NCI-H82 treated with DMSO at 0.1 percent for 48 hours (cell line): ENCODE measurements at regions not wholly inside any gene's neighbourhood (a gene's known extent, or its start where the extent isn't known, plus 50 kb on each side); places are given as distances from the start of the nearest gene placed in this dataset.
"Not testable (repeated sequence)": the region's sequence is repeated elsewhere in the genome, so short reads cannot be mapped to it uniquely, and the experiment has no call there.

Experiments
- DNase-seq: peaks from one replicate; lab custom pipeline; 2025; ENCODE audit not compliant: unreplicated experiment; lab: John Stamatoyannopoulos, UW

DNA sequence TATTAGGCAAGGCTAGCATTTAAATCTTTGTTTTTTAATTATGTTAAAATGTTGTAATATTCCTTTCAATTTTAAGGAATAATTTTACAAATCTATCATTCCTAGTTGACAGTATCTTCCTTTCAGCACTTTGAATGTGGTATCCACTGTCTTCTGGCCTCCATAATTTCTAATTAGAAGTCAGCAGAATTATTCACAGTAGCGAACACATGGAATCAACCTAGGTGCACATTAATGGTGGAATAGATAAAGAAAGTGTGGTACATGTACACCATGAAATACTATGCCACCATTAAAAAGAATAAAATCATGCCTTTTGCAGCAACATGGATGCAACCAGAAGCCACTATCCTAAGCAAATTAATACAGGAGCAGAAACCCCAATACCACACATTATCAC is 1887.8 kb downstream of the PCDH7 start:
- DNase-seq = no peak

- DNase-seq = no peak
These were observed 1904.9 kb downstream of the PCDH7 start for GRCh38 chr4:32624943-32625603.

- DNase-seq = no peak
These were observed 1905.6 kb downstream of the PCDH7 start for GRCh38 chr4:32625687-32626337.

GRCh38 chr4:32631831-32632230 is 1911.7 kb downstream of the PCDH7 start:
- no peak for DNase-seq

DNA sequence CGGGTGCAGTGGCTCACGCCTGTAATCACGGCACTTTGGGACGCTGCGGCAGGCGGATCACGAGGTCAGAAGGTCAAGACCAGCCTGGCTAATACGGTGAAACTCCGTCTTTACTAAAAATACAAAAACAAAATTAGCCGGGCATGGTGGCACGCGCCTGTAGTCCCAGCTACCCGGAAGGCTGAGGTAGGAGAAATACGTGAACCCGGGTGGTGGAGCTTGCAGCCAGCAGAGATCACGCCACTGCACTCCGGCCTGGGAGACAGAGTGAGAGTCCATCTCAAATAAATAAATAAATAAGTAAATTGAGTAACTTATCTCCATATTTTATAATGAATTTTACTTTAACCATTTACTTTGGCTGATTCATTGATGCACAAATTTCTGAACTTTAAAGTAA is 1913.3 kb downstream of the PCDH7 start:
- no peak for DNase-seq

GRCh38 chr4:32645653-32646052 is 1925.5 kb downstream of the PCDH7 start:
- DNase-seq = no peak

DNA sequence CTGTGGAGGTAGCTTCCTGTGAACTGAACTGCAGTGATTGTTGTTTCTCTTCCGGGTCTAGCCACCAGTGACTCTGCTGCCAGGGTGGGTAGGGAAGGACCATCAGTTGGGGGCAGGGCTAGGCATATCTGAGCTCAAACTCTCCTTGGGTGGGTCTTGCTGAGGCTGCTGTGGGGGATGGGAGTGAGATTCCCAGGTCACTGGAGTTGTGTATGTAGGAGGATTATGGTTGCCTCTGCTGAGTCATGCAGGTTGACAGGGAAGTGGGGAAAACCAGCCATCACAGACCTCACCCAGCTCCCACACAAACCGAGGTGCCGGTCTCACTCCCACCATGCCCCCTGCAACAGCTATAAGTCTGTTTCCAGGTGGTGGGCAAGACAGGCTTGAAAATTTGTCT is 1937.8 kb downstream of the PCDH7 start:
- no peak for DNase-seq

- no peak for DNase-seq
These were observed 1941.1 kb downstream of the PCDH7 start for GRCh38 chr4:32661229-32661628.

DNA sequence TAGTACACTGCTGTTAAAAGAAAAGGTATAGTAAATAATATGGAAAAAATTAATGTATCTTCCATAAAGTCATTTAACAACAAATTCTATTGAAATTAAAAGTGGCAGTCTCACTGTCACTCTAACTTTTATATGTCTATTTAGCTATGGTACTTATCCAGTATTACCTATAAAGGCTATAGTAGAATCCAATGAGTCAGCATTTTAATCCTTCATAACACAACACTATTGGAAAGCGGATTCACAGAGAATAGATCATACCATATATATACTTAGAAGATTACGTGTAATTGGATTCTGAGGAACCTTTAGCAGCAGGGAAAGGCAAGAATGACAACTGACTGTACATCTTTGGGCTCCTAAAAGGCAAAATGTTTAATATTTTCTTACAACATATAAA is 1942.6 kb downstream of the PCDH7 start:
- no peak for DNase-seq

DNA sequence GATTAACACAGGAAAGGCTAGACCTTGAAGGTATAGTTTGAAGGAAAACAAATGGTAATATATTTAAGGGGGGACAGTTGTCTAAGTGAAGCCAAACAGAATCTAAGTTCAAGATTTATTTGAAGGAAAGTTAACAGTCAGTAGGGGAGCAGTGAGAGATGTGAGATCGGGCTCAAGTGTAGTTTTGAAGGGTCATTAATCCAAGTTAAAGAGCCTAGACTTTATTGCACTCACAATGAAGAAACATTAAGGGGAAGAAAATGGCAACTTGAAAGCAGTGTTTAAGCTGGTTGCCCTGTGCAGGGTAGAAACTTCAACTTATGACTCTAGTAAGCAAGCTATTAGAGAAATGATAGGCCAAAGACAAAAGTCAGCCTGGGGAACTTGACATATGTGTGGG is 1952.2 kb downstream of the PCDH7 start:
- DNase-seq = no peak

- DNase-seq = no peak
These were observed 1960.8 kb downstream of the PCDH7 start for GRCh38 chr4:32680946-32681345.

DNA sequence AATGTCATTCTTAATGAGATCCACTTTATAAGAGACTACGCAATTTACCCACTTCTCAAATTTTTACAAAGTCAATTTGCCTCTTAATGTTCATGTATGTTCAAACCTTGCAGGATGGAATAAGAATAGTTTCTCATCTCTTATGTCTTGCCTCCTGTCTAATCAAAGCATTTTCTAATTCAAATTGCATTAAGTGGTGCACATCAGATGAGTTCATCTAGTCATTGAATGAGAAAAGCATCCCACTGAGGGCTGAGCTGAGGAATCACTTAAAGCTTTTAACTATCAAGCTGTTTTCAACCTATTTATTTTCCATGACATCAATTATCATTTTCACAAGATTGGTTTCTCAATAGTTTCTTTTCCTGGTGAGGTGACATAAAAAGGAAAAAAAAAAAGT is 1964.0 kb downstream of the PCDH7 start:
- DNase-seq = no peak

DNA sequence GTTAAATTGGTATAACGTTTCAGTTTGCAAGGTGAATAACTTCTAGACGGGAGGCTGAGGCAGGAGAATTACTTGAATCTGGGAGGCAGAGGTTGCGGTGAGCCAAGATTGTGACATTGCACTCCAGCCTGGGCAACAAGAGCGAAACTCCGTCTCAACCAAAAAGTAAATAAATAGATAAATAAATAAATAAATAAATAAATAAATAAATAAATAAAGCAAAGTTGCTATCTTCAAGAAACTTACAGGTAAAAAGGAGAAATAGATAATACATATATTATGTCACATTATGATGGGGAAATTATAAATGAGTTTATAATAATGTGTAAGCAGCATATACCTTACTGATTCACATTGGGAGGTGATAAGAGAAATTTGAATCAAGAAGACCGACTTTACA is 1966.0 kb downstream of the PCDH7 start:
- DNase-seq = no peak

DNA sequence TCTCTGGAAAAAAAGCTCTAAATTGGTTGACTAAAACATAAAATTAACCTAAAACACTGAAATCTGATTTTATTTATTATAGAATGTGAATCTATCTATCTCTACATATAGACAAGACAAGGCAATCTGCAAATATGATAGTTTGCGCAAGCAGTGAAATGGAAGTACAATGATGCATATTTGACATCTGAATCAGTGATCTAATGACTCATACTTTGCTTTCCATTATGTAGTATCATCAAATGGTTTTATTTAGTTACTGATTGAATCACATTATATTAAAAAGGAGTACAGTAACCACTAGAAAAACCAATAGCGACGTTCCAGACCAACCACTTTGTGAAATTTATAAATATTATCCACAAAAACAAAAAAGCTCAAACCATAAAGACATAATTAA is 1969.3 kb downstream of the PCDH7 start:
- DNase-seq = no peak

DNA sequence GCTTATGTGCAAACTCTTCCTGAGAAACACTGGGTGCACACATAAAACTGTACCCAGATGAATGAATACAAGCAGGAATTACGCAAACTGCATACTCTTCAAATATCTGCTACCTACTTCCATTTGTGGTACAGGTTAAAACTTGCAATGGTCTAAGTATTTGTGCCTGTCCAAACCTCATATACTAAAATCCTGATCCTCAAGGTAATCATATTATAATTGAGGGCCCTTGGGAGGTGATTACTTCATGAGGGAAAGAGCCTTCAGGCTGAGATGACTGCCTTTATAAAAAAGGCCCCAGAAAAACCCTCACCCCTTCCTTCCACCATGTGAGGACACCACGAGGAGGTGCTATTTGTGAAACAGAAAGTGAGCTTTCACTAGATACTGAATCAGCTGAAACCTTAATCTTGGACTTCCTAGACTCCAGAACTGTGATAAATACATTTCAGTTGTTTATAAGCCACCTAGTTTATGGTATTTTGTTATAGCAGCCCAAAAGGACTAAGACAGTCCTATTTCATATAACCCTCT is 1977.2 kb downstream of the PCDH7 start:
- DNase-seq = no peak

- no peak for DNase-seq
These were observed 1980.7 kb downstream of the PCDH7 start for GRCh38 chr4:32700838-32701237.

DNA sequence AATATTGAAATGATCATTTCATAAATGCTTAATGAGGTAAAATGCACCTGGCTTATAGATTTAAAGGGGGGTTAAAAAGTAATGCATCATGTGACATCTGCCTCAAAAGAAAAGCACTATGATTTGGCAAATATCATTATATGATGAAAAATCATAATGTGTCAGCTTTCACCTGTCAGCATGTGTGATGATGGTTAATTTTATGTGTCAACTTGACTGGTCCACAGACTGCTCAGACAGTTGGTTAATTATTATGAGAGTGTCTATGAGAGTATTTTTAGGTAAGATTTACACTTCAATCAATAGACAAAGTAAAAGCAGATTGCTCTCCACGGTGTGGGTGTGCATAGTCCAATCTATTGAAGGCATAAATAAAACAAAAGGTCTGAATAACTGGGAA is 1986.7 kb downstream of the PCDH7 start:
- no peak for DNase-seq

- DNase-seq = not testable (repeated sequence)
These were observed 1996.0 kb downstream of the PCDH7 start for GRCh38 chr4:32716090-32716620.

GRCh38 chr4:32735856-32736590 is 2015.9 kb downstream of the PCDH7 start:
- no peak for DNase-seq

- no peak for DNase-seq
These were observed 2024.0 kb downstream of the PCDH7 start for GRCh38 chr4:32744211-32744610.

DNA sequence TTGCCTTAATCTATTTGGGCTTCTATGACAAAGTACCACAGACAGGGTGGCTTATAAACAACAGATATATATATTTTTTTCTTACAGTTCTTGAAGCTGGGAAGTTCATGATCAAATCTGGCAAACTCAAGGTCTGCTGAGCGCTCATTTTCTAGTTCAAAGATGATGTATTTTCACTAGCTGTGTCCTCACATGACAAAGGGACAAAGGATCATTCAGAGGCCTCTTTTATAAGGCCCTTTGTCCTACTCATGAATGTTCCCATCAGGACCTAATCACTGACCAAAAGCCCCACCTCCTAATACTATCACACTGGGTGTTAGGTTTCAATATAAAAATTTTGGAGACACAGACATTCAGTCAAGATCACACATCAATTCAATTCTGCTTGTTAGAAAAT is 2025.2 kb downstream of the PCDH7 start:
- DNase-seq = no peak

- no peak for DNase-seq
These were observed 2027.9 kb downstream of the PCDH7 start for GRCh38 chr4:32748061-32748460.
